ENCODE measurements at regions not wholly inside any gene's neighbourhood (a gene's known extent, or its start where the extent isn't known, plus 50 kb on each side); places are given as distances from the start of the nearest gene placed in this dataset.
"Not testable (repeated sequence)": the region's sequence is repeated elsewhere in the genome, so short reads cannot be mapped to it uniquely, and the experiment has no call there.

DNA sequence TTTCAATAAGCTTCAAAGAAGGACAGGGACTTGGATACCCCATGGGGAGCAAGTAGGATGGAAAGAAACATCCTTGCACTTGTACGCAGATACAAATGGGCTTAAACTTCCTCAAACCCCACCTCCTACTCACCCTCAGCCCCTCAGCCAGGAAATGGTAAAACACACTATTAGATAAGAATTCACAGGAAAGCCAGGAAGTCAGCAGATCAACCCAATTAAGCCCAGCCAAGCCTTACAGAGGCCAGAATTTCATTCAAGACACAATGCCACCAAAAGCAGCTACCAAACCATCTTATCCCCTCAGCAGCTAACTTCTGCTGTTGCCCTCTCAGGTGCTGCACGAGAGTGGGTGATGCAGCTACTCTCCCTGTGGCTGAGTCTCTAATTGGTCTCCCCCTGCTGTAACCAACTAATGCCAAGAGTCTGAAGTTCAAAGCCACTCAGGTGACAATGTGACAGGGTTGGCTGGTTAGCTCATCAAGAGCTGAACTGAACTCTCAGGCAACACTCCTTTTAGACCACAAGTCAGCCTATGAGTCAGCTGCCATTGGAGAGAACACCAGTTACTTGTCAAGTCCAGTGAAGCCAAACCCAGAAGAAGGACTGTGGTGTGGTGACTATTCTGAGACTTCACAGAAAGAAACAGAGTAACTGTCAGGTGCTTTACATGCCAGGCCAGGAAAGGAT lies 201.9 kb downstream of the ZNF608 start:
- Mint-ChIP-seq H3K36me3 (no peaks in the 10 kb centered on the region), H3K4me3 (no peak overlapping the region), H3K27ac (no peak overlapping the region), H3K27me3 (no peaks in the 10 kb centered on the region), H3K9me3 (peaks cover 7% of the 10 kb centered on the region), H3K4me1 (no peaks in the 10 kb centered on the region)

GRCh38 chr5:124538931-124539330 lies 207.5 kb downstream of the ZNF608 start:
- no peaks in the 10 kb centered on the region for H3K36me3 Mint-ChIP-seq
- H3K27me3 Mint-ChIP-seq = peaks cover 2% of the 10 kb centered on the region
- H3K27ac Mint-ChIP-seq = no peak overlapping the region
- no peaks in the 10 kb centered on the region for H3K4me1 Mint-ChIP-seq
- H3K4me3 Mint-ChIP-seq = no peak overlapping the region
- H3K9me3 Mint-ChIP-seq = peaks cover 19% of the 10 kb centered on the region

GRCh38 chr5:124538191-124538590 lies 208.2 kb downstream of the ZNF608 start:
- H3K36me3 Mint-ChIP-seq = no peaks in the 10 kb centered on the region
- H3K4me1 Mint-ChIP-seq = no peaks in the 10 kb centered on the region
- H3K9me3 Mint-ChIP-seq = peaks cover 19% of the 10 kb centered on the region
- H3K27me3 Mint-ChIP-seq = peaks cover 2% of the 10 kb centered on the region
- H3K27ac Mint-ChIP-seq = no peak overlapping the region
- H3K4me3 Mint-ChIP-seq = no peak overlapping the region

- Mint-ChIP-seq H3K4me1 (no peaks in the 10 kb centered on the region), H3K27ac (no peak overlapping the region), H3K27me3 (peaks cover 2% of the 10 kb centered on the region), H3K4me3 (no peak overlapping the region), H3K9me3 (peaks cover 18% of the 10 kb centered on the region), H3K36me3 (no peaks in the 10 kb centered on the region)
Observed at GRCh38 chr5:124537522-124537921, 208.9 kb downstream of the ZNF608 start.

DNA sequence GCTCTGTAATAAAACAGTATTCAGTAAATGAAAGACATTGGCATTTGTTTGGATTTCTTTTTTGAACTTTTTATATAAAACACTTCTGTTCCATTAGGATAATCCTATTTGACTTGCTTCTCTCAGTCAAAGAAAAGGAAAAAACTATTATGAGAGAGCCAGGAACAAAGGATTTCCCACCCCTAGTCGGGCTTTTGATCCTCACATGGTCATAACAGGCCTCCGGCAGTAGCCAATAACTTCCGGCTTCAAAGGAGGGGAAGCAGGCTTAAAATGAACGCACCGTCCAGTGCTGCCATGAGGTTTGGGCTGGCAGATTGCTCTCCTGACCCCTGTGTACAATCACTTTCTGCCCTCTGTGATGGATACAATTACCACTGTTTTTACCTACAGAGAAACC lies 209.3 kb downstream of the ZNF608 start:
- Mint-ChIP-seq H3K27me3 (peaks cover 2% of the 10 kb centered on the region), H3K9me3 (peaks cover 14% of the 10 kb centered on the region), H3K36me3 (no peaks in the 10 kb centered on the region), H3K4me1 (no peaks in the 10 kb centered on the region), H3K4me3 (no peak overlapping the region), H3K27ac (no peak overlapping the region)

GRCh38 chr5:124536333-124536732 lies 210.1 kb downstream of the ZNF608 start:
- no peaks in the 10 kb centered on the region for H3K36me3 Mint-ChIP-seq
- H3K4me3 Mint-ChIP-seq = no peak overlapping the region
- no peak overlapping the region for H3K27ac Mint-ChIP-seq
- H3K4me1 Mint-ChIP-seq = no peaks in the 10 kb centered on the region
- peaks cover 12% of the 10 kb centered on the region for H3K9me3 Mint-ChIP-seq
- peaks cover 2% of the 10 kb centered on the region for H3K27me3 Mint-ChIP-seq

- Mint-ChIP-seq H3K4me3 (no peak overlapping the region), H3K9me3 (peaks cover 8% of the 10 kb centered on the region), H3K27me3 (no peaks in the 10 kb centered on the region), H3K36me3 (no peaks in the 10 kb centered on the region), H3K27ac (no peak overlapping the region), H3K4me1 (no peaks in the 10 kb centered on the region)
Observed at GRCh38 chr5:124530916-124531315, 215.5 kb downstream of the ZNF608 start.

DNA sequence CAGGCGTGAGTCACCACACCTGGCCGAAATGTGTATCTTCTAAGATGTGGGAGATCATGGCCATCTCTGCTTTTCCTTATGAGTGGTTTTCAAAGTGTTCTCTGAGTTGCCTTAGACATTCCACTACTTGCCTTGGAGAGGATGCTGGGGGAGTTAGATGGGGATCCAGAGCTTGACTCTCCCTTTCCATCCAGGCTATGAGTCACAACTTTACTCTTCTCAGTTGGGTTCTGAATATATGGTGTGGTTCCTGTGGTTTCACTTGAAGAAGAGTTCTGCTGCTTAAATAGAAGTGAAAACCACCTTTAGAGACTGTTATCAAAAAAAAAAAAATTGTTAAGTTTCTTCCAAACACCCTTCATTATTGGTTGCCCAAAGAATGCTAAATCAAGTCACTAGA lies 217.6 kb downstream of the ZNF608 start:
- Mint-ChIP-seq H3K27me3 (no peaks in the 10 kb centered on the region), H3K4me3 (no peak overlapping the region), H3K4me1 (no peaks in the 10 kb centered on the region), H3K9me3 (peaks cover 8% of the 10 kb centered on the region), H3K27ac (no peak overlapping the region), H3K36me3 (no peaks in the 10 kb centered on the region)

DNA sequence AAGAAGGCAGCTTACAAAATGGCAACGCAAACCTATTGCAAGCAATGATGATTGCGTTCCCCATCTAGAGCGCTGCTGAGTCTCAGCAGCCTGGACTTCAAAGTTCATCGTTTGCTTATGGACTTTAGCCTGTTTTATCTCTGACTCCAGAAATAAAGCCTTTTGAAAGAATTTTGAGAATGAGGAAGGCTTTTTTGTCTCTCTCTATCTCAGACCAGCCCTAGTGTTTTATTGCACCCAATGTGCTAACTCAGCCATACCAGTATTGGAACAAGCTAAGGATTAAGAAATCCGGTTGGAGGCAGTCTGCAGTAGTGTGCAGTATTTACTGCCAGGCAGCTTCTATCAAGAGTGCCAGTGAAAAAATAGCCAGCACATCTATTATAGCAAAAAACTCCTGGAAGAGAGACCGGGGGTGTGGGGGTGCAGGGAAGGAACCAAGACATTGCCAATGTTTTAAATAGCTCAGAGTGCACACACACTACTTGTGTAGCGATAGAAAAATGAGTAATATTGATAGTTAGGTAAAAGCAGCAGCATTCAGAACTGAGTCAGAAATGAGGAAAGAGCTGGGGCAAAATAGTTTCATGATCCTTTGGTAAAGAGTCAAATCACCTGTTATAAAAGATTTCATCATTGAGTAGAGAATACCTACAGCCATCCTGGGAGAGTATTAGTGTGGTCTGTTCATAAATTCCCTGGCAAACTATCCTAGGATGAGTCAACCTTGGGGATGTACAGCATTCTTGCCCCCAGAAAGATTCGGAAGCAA lies 219.0 kb downstream of the ZNF608 start:
- Mint-ChIP-seq H3K27ac (no peak overlapping the region), H3K27me3 (no peaks in the 10 kb centered on the region), H3K4me3 (no peak overlapping the region), H3K9me3 (peaks cover 8% of the 10 kb centered on the region), H3K4me1 (no peaks in the 10 kb centered on the region), H3K36me3 (no peaks in the 10 kb centered on the region)

DNA sequence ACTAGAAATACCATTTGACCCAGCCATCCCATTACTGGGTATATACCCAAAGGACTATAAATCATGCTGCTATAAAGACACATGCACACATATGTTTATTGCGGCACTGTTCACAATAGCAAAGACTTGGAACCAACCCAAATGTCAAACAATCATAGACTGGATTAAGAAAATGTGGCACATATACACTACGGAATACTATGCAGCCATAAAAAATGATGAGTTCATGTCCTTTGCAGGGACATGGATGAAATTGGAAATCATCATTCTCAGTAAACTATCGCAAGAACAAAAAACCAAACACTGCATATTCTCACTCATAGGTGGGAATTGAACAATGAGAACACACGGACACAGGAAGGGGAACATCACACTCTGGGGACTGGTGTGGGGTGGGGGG lies 220.4 kb downstream of the ZNF608 start:
- H3K36me3 Mint-ChIP-seq, H3K27ac Mint-ChIP-seq, H3K4me3 Mint-ChIP-seq, H3K4me1 Mint-ChIP-seq, H3K27me3 Mint-ChIP-seq, H3K9me3 Mint-ChIP-seq: not testable (repeated sequence)

DNA sequence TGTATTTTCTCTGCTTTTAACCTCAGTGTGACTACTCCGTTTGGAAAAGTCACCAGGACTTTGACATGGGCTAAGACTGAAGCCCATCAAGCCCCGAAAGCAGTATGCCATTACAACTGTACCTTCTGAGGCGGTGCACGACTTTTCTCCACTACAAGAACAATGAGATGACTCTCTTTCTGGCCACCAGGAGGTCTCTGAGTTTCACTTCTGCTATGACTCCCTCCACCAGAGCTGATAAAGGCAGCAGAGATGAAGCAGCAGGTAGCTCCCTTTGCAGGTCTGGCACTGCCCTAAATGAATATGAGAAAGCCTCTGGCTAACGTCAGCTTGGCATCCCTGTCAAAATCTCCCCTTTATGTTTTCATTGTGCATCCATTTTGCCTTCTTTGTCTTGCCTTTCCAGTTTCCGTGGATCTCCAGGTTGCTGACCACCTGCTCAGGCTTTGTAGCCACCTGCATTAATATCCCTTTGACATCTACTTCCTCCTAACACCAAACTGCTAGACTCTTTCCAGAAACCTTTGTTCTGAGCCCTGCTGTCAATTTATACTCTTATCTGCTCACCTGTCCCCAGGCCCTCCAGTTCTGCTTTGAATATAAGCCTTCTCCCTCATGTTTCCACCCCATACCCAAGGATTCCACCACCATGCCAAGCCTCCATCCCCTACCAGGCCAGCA lies 221.7 kb downstream of the ZNF608 start:
- H3K27ac Mint-ChIP-seq = no peak overlapping the region
- H3K4me1 Mint-ChIP-seq = no peaks in the 10 kb centered on the region
- no peaks in the 10 kb centered on the region for H3K27me3 Mint-ChIP-seq
- H3K9me3 Mint-ChIP-seq = no peaks in the 10 kb centered on the region
- H3K36me3 Mint-ChIP-seq = no peaks in the 10 kb centered on the region
- H3K4me3 Mint-ChIP-seq = no peak overlapping the region

DNA sequence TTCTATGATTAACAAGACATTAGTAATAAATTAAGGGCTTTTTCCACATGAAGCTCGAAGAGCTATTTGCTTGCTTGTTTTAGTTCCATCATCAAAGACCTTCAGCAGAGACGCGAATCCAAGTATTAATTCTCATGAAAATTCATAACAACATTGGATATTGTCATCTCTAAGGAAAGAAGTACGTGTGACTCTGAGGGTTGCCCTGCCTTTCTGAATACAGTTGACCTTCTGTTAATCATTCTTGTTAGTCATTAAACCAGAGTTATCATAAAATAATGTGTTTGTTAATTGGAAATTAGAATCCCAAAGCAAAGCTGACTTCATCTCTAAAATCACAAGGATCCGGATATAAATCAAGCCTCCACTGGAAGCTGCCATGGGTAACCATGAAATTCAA lies 222.5 kb downstream of the ZNF608 start:
- H3K36me3 Mint-ChIP-seq = no peaks in the 10 kb centered on the region
- H3K4me3 Mint-ChIP-seq = no peak overlapping the region
- no peaks in the 10 kb centered on the region for H3K9me3 Mint-ChIP-seq
- H3K4me1 Mint-ChIP-seq = no peaks in the 10 kb centered on the region
- no peaks in the 10 kb centered on the region for H3K27me3 Mint-ChIP-seq
- H3K27ac Mint-ChIP-seq = no peak overlapping the region

- no peak overlapping the region for H3K4me3 Mint-ChIP-seq
- no peaks in the 10 kb centered on the region for H3K9me3 Mint-ChIP-seq
- no peaks in the 10 kb centered on the region for H3K4me1 Mint-ChIP-seq
- no peaks in the 10 kb centered on the region for H3K36me3 Mint-ChIP-seq
- H3K27me3 Mint-ChIP-seq = no peaks in the 10 kb centered on the region
- no peak overlapping the region for H3K27ac Mint-ChIP-seq
Observed at GRCh38 chr5:124522992-124523391, 223.4 kb downstream of the ZNF608 start.

- Mint-ChIP-seq H3K4me1 (no peaks in the 10 kb centered on the region), H3K9me3 (no peaks in the 10 kb centered on the region), H3K36me3 (no peaks in the 10 kb centered on the region), H3K4me3 (no peak overlapping the region), H3K27me3 (no peaks in the 10 kb centered on the region), H3K27ac (no peak overlapping the region)
Observed at GRCh38 chr5:124521461-124522230, 224.8 kb downstream of the ZNF608 start.

DNA sequence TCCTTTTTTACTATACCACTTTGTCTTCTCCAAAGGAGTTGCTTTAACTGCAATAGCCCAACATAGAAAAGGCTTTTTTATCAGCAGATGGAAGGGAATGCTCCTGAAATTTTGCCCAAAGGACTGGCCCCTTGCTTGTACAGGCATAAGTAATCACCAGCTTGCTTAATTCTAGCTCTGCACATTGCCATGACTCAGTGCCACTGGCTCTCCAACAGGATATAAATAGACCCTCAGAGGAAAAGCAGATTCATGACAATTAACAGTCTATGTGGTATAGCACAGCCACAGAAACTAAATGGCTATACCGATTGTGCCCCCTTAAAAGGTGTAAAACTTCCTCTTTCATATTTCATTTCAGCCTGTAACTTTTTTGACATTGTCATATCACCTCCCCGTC lies 227.0 kb downstream of the ZNF608 start:
- no peaks in the 10 kb centered on the region for H3K4me1 Mint-ChIP-seq
- H3K36me3 Mint-ChIP-seq = no peaks in the 10 kb centered on the region
- H3K4me3 Mint-ChIP-seq = no peak overlapping the region
- no peaks in the 10 kb centered on the region for H3K27me3 Mint-ChIP-seq
- H3K27ac Mint-ChIP-seq = no peak overlapping the region
- no peaks in the 10 kb centered on the region for H3K9me3 Mint-ChIP-seq

- no peaks in the 10 kb centered on the region for H3K4me1 Mint-ChIP-seq
- no peaks in the 10 kb centered on the region for H3K36me3 Mint-ChIP-seq
- H3K27ac Mint-ChIP-seq = no peak overlapping the region
- H3K9me3 Mint-ChIP-seq = no peaks in the 10 kb centered on the region
- no peaks in the 10 kb centered on the region for H3K27me3 Mint-ChIP-seq
- H3K4me3 Mint-ChIP-seq = no peak overlapping the region
Observed at GRCh38 chr5:124516567-124516966, 229.9 kb downstream of the ZNF608 start.

Data from activated naive CD4-positive, alpha-beta T cell treated with anti-CD3 and anti-CD28 coated beads, Interleukin-2, amount 50 U/mL, for 24 hours (primary cell).